HL-60/S4 treated with retinoic acid at 250 ng/mL for 4 days and 3 days (cell line): ENCODE measurements at regions not wholly inside any gene's neighbourhood (a gene's known extent, or its start where the extent isn't known, plus 50 kb on each side); places are given as distances from the start of the nearest gene placed in this dataset.

ENCODE experiments used
- in situ Hi-C: fragments of 300-500 bp; cut with MboI; formaldehyde crosslinking; loops from 2 replicates; pipeline ENCODE4 v1.7.0; 2022; ENCODE audit warnings: low sequenced_read_pairs

DNA sequence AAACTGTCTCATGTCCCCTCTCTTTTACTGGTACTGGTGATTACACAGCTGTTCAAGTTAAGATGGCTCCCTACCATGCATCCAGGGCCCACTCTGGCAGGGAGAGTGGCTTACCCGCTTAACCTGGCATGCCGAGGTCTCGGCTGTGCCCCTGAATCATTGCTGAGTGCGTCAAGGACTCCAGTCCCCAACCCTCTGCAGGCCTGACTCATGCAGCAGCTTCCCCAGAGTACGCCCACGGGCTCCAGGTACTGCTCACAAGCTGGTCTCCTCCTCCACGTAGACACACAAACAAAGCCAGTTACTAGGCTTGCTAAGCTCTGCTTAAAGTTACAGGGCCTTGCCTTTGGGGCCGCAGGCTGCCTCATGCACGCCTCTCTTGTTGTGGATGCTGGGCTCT, 447.4 kb downstream of the COG6 start:
- in situ Hi-C loops = no loop called here

- in situ Hi-C loops = no loop called here
Observed at GRCh38 chr13:40103864-40104263, 448.4 kb downstream of the COG6 start.

GRCh38 chr13:40105231-40105630, 449.8 kb downstream of the COG6 start:
- in situ Hi-C loops = no loop called here

- in situ Hi-C loops = no loop called here
Observed at GRCh38 chr13:40109351-40109844, 453.9 kb downstream of the COG6 start.

- in situ Hi-C loops = no loop called here
Observed at GRCh38 chr13:40113643-40114304, 458.3 kb downstream of the COG6 start.

- in situ Hi-C loops = no loop called here
Observed at GRCh38 chr13:40114305-40114896, 458.9 kb downstream of the COG6 start.

DNA sequence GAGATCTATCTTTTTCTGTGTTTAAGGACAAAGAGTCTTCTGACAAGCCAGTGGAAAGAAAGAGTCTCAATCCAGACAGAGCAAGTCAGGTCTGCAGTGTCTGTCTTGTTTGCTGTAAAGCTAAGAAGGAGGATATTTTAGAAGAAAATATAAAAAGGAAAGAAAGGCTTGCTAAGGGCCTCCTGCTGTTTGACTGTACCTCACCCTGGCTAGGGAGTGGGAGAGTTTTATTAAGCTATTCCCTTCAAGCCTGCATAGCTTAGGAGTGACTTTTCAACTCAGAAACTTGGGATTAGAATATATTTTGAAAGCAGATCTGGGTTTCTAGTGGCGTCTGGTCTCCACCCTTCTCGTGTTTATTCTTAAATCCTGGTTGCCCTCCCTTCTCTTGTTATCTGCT, 460.0 kb downstream of the COG6 start:
- in situ Hi-C loops = no loop called here

DNA sequence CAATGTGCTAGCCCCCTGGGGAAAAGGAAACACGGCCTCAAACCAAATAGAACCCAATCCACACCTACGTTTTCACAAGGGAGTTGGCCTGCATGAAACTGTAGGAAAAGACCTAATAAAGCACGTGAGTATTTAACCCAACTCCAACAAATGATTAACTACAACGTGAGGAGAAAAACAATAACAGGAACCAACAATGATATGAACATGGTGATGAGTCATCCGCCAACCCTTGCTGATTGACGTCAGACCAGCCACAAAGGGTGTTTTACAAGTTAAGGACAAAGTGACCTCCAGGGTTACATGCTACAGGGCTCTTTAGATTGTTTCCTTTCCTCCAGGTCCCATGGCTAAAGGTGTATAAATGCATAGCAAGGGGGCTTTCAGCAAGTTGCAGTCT, 460.5 kb downstream of the COG6 start:
- in situ Hi-C loops = no loop called here

DNA sequence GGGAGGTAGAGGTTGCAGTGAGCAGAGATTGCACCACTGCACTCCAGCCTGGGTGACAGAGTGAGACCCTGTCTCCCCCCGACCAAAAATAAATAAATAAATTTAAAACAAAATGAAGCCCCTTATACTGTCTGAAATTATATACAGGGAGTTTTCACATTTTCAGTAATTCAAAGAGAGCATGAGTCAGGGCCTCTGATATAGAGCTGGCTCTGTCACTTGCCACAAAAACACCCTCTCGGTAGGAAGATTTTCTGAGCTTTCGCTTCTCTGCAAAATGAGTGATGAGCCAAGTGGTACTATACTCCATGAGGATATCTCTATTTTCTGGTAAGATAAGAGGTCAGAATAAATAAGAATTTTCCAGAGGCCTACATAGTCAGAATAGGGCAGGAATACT, 462.9 kb downstream of the COG6 start:
- in situ Hi-C loops = no loop called here

DNA sequence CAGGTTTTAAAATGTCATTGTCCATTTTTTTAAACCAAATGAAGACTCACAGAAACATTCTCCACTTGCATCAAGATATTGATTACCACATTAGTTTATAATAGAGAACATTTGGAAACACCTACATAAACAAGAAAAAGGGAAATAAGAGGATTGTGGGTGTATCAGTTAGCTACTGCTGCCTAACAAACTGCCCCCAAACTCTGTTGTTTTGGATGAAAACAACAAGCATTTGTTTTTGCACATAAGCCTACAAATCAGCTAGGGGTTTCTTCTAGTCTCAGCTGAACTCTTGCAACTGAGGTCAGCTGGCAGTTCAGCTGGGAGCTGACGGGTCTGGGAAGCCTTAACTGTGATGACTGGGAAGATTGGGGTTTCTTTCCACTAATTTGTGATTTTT, 464.4 kb downstream of the COG6 start:
- in situ Hi-C loops = no loop called here

DNA sequence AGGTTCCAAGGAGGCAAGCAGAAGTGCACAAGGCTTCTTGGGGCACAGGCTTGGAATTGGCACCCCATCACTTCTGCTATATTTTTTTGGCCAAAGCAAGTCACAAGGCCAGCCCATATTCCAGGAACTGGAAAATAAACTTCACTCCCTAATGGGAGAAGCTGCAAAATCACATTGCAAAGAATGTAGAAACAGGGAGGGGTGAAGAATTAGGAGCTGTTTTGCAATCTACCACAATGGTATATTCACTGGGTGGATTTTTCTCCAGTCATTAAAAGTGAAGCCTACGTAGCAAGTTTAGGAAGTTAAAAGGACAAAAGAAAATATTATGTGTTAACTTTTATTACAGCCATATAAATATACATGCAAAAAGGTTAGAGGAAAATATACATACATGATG, 464.8 kb downstream of the COG6 start:
- in situ Hi-C loops = no loop called here

DNA sequence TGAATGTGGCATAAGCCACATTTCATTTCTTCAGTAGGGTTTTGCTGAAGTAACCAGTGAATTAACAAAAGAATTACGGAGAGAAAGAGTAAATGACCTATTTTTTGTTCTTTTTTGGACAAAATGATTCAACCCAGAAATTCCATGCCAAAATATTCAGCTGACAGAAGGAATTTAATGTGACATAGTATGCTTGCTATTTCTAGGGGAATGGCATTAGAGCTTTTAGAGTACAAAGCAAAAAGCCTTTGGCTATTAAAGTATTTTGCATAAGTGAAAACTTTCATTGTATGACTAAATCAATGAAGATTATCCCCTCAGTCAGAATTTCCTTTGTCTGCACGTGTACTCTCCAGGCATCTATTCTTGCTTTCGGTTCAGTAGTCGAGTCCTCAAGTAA, 465.3 kb downstream of the COG6 start:
- in situ Hi-C loops = no loop called here

- in situ Hi-C loops = no loop called here
Observed at GRCh38 chr13:40121722-40122121, 466.3 kb downstream of the COG6 start.

- in situ Hi-C loops = no loop called here
Observed at GRCh38 chr13:40123962-40124632, 468.6 kb downstream of the COG6 start.

DNA sequence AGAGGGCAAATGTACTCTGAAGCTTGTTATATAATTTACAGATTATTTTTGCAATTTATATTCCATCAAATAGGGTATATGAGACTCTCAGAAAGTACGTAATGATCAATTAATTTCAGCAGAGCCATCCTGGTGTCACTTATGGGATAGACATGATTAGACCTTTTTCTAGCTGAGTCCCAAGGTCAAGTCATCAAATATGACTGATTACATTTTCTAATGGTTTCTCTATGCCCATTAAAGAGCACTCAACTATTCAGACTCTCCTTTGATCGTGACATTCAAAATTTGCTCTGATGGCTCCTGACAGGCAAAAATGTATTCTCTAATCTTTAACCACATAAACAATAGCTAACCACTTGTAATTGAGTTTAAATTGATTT, 469.2 kb downstream of the COG6 start:
- in situ Hi-C loops = no loop called here

DNA sequence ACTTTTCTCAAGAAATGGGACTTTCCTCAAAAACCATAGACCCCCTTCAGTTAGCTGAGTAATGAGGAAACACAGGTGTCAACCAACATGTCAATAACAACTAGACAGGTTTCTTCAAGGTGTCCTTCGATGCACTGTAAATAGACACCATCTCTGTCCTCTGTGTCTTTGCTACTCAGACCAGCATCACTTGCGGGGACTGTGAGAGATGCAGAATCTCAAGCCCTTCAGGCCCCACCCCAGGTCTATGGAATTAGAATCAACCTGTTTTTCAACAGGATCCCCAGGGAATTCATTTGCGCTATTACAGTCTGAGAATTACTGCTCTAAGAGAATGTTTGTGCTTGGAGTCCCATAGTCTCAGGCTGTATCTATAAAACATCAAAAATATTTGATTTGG, 469.9 kb downstream of the COG6 start:
- in situ Hi-C loops = no loop called here

DNA sequence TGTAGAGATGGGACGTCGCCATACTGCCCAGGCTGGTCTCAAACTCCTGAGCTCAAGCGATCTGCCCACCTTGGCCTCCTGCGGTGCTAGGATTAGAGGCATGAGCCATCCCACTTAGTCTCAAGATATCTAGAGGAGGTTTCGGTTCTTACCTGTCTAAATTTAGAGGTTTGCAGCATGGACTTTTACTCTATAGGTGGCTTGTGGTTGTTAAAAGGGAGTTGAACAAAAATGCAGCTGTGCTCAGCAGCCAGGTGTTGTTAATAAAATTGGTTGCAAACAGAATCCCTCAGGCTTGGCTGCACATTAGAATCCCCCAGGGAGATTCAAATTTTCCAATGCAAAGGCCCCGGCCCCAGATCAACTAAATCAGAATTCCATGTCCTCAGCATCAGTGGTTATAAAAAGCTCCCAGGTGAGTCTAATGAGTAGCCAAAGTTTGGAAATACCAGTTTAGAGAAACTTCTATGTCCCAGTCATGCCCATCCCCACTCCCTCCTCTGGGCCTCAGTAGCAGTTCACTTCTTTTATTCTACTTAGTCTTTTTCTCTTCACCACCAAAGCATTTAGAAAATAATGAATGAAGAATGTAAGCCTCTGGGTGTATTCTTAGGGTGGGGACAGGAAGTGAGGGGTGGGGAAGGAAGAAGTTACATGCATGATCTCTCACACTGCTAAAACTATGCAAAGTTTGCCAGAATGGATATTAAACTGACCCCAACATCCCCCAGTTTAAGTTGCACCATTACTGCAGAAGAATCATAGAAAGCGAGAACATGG, 471.0 kb downstream of the COG6 start:
- in situ Hi-C loops = no loop called here

- in situ Hi-C loops = no loop called here
Observed at GRCh38 chr13:40127476-40127875, 472.0 kb downstream of the COG6 start.

DNA sequence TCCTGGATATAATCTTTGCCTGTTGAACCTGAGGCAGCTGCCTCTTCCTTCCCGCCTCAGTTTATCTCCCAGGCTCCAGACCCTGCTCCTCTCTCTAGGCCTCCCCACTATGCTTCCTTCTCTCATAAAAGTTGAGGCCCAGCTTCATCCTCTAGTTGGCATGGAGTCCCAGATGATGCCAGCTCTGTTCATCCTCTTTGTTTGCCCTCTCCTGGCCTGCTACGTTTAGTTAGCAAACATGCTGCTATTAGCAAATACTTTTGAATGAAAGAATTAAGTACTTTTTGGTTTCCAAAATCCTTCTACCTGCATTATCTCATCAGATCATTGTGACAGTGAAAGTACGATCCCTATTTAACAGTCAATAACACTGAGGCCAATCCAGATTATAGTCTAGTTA, 472.5 kb downstream of the COG6 start:
- in situ Hi-C loops = no loop called here

- in situ Hi-C loops = no loop called here
Observed at GRCh38 chr13:40129467-40129866, 474.0 kb downstream of the COG6 start.

- in situ Hi-C loops = no loop called here
Observed at GRCh38 chr13:40130871-40131636, 475.6 kb downstream of the COG6 start.
